K562 (cell line): ENCODE measurements at regions not wholly inside any gene's neighbourhood (a gene's known extent, or its start where the extent isn't known, plus 50 kb on each side); places are given as distances from the start of the nearest gene placed in this dataset.

Experiments
- ATAC-seq: fragments of 200-7000 bp; cut with Tn5 transposase; 3 replicates; pipeline ENCODE4 v1.9.1; 2020; ENCODE audit warnings: moderate library complexity
- BruUV-seq: library from RNA; stranded (reverse); fragments of 400-500 nt; replicated peaks from 2 replicates; lab custom pipeline; 2021; lab: Mats Ljungman, UMichigan
- CTCF ChIA-PET: fragments of 300-600 bp; formaldehyde crosslinking; extraction: SDS; loops from one replicate; lab custom pipeline; 2021; ENCODE audit warnings: low intra/inter-chr PET ratio; lab: Yijun Ruan, JAX
- POLR2A ChIA-PET: fragments of 300-600, 350-650 bp; sonication (Branson Sonifier 250); formaldehyde crosslinking; extraction: SDS; loops from one replicate; lab custom pipeline; 2021; ENCODE audit warnings: antibody characterized with exemption, inconsistent platforms; lab: Yijun Ruan, JAX
- DNase-seq, 4 experiments: peaks; one replicate each; pipeline versions ENCODE4 v3.0.0 to v3.0.0-alpha.2; 2011 to 2018; ENCODE audit warnings: low spot score in 3 of 4, mixed read lengths in 3 of 4; ENCODE audit errors: extremely low read depth in 1 of 4
- FAIRE-seq: peaks from 2 replicates; lab custom pipeline; 2011; peaks lifted over from hg19 to GRCh38; lab: Jason Lieb, UNC
- H2AFZ ChIP-seq: 2 replicates; pipeline ENCODE4 v1.6.0; 2011; ENCODE audit warnings: low read depth, low read length, control low read depth, inconsistent platforms
- H3K27ac ChIP-seq: fragments of 200-600 bp; 3 replicates; pipeline ENCODE4 v1.8.0; 2011; ENCODE audit warnings: low read depth, mild to moderate bottlenecking, control low read depth, inconsistent platforms, low read length, moderate library complexity, mixed read lengths; ENCODE audit errors: extremely low read depth
- H3K27me3 ChIP-seq, 2 experiments: fragments of 300-600 bp in 1 of 2; 2 replicates in 1 of 2; 3 replicates in 1 of 2; pipeline versions ENCODE4 v1.6.0 to v1.8.0; 2011; ENCODE audit warnings: inconsistent platforms in 2 of 2, low read length in 2 of 2, mild to moderate bottlenecking in 1 of 2, mixed read lengths in 1 of 2, moderate library complexity in 1 of 2; ENCODE audit not compliant: control insufficient read depth in 2 of 2, insufficient read depth in 2 of 2
- H3K36me3 ChIP-seq: fragments of 300-600 bp; 3 replicates; pipeline ENCODE4 v1.8.0; 2011; ENCODE audit warnings: mild to moderate bottlenecking, low read length, inconsistent platforms; ENCODE audit not compliant: control insufficient read depth, insufficient read depth
- H3K4me1 ChIP-seq, 2 experiments: fragments of 200-600 bp in 1 of 2; replicated peaks in 1 of 2; 2 replicates in 1 of 2; 3 replicates in 1 of 2; pipeline versions ENCODE4 v1.5.1 to v1.8.0; 2011; ENCODE audit warnings: inconsistent platforms in 2 of 2, low read length in 2 of 2, mild to moderate bottlenecking in 1 of 2, mixed read lengths in 1 of 2, moderate library complexity in 1 of 2; ENCODE audit not compliant: control insufficient read depth in 2 of 2, insufficient read depth in 2 of 2
- H3K4me2 ChIP-seq: 2 replicates; pipeline ENCODE4 v1.6.1; 2011; ENCODE audit warnings: low read length, control low read depth, inconsistent platforms, mixed read lengths; ENCODE audit not compliant: insufficient read depth
- H3K4me3 ChIP-seq: fragments of 200-600 bp; sonication (generic), shearing (Covaris generic); 2 replicates; pipeline ENCODE4 v1.5.1; 2016; ENCODE audit warnings: control low read depth, inconsistent platforms
- H3K79me2 ChIP-seq: fragments of 200-600 bp; 3 replicates; pipeline ENCODE4 v1.8.0; 2011; ENCODE audit warnings: low read length, inconsistent platforms; ENCODE audit not compliant: control insufficient read depth, insufficient read depth
- H3K9ac ChIP-seq, 2 experiments: 2 replicates each; pipeline versions ENCODE4 v1.6.0 to v1.6.1; 2011; ENCODE audit warnings: low read depth in 2 of 2, low read length in 2 of 2, control low read depth in 1 of 2, inconsistent platforms in 1 of 2, mild to moderate bottlenecking in 1 of 2, mixed read lengths in 1 of 2; ENCODE audit not compliant: insufficient read depth in 1 of 2
- H3K9me1 ChIP-seq: one replicate; pipeline ENCODE4 v1.6.0; 2011; ENCODE audit warnings: inconsistent platforms, mild to moderate bottlenecking, low read length, moderate library complexity; ENCODE audit not compliant: control insufficient read depth, insufficient read depth
- H3K9me3 ChIP-seq: replicated peaks from 2 replicates; pipeline ENCODE4 v1.5.1; 2011; ENCODE audit warnings: low read depth, low read length, inconsistent platforms; ENCODE audit not compliant: control insufficient read depth, insufficient read depth
- H4K20me1 ChIP-seq: replicated peaks from 2 replicates; pipeline ENCODE4 v1.6.1; 2011; ENCODE audit warnings: low read length, inconsistent platforms, mixed read lengths; ENCODE audit not compliant: control insufficient read depth, insufficient read depth
- CBFA2T2 ChIP-seq: fragments of 450-650 bp; conservative IDR thresholded peaks from 2 replicates; pipeline ENCODE4 v1.6.1; 2017; ENCODE audit warnings: mild to moderate bottlenecking
- E2F4 ChIP-seq: sonication (generic); formaldehyde crosslinking; IDR thresholded peaks from 2 replicates; pipeline ENCODE4 v1.8.0; 2022; ENCODE audit warnings: mild to moderate bottlenecking, low read depth, missing genetic modification reagents
- FOSL1 ChIP-seq: fragments of 200-800 bp; sonication (Bioruptor generic); conservative IDR thresholded peaks from 2 replicates; pipeline ENCODE4 v1.6.1; 2016; ENCODE audit warnings: missing genetic modification characterization, missing compliant biosample characterization
- HEY1 ChIP-seq: fragments of 250-450 bp; sonication (Bioruptor Pico); IDR thresholded peaks from 2 replicates; pipeline ENCODE4 v1.5.0; 2020; ENCODE audit warnings: mild to moderate bottlenecking, moderate library complexity, borderline replicate concordance
- MAFG ChIP-seq: fragments of 450-650 bp; conservative IDR thresholded peaks from 2 replicates; pipeline ENCODE4 v1.6.1; 2016; ENCODE audit warnings: missing genetic modification characterization, missing compliant biosample characterization
- MEF2A ChIP-seq: IDR thresholded peaks from 2 replicates; pipeline ENCODE4 v1.6.1; 2011; ENCODE audit warnings: low read depth, mild to moderate bottlenecking, low read length, moderate library complexity; ENCODE audit not compliant: control insufficient read depth
- PML ChIP-seq: IDR thresholded peaks from 2 replicates; pipeline ENCODE4 v1.6.1; 2012; ENCODE audit warnings: low read length, inconsistent platforms
- PURB ChIP-seq: sonication (generic); formaldehyde crosslinking; IDR thresholded peaks from 2 replicates; pipeline ENCODE4 v1.9.0; 2021; ENCODE audit warnings: low read depth, mild to moderate bottlenecking, missing genetic modification reagents
- TFE3 ChIP-seq: fragments of 450-650 bp; formaldehyde crosslinking; IDR thresholded peaks from 2 replicates; pipeline ENCODE4 v1.4.0; 2020; ENCODE audit warnings: mild to moderate bottlenecking, mixed read lengths
- TOE1 ChIP-seq, 2 experiments: fragments of 450-650 bp in 1 of 2; sonication (generic) in 1 of 2; formaldehyde crosslinking in 1 of 2; IDR thresholded peaks; 2 replicates each; pipeline versions ENCODE4 v1.7.1 to v1.8.0; 2016 to 2022; ENCODE audit warnings: borderline replicate concordance in 2 of 2, mild to moderate bottlenecking in 2 of 2, antibody characterized with exemption in 1 of 2, inconsistent platforms in 1 of 2, low read depth in 1 of 2, missing genetic modification reagents in 1 of 2, moderate library complexity in 1 of 2
- U2AF1 ChIP-seq: fragments of 200-400 bp; formaldehyde crosslinking; optimal IDR thresholded peaks from 2 replicates; pipeline ENCODE3; 2017; ENCODE audit warnings: mild to moderate bottlenecking, low read depth, low read length, moderate library complexity
- ZBTB49 ChIP-seq: sonication (generic); formaldehyde crosslinking; IDR thresholded peaks from 2 replicates; pipeline ENCODE4 v1.8.0; 2022; ENCODE audit warnings: missing genetic modification reagents, mild to moderate bottlenecking, borderline replicate concordance
- ZNF175 ChIP-seq: fragments of 200-800 bp; sonication (Bioruptor generic); IDR thresholded peaks from 2 replicates; pipeline ENCODE4 v1.6.1; 2016; ENCODE audit warnings: low read depth, mild to moderate bottlenecking, missing genetic modification characterization, missing compliant biosample characterization
- WGBS: fragments of 100-300 bp; shearing (Covaris generic); methylation state at CpG from one replicate; pipeline ENCODE4 v1.1.6; 2016; ENCODE audit warnings: low coverage, mixed read lengths; ENCODE audit not compliant: insufficient coverage; ENCODE audit errors: missing lambda C conversion rate; 5-methylcytosine and 5-hydroxymethylcytosine counted together
- in situ Hi-C: fragments of 300-500 bp; cut with MboI; formaldehyde crosslinking; loops from 4 replicates; pipeline ENCODE4 v1.15.0; 2018; ENCODE audit warnings: inconsistent platforms, mixed read lengths
- intact Hi-C: fragments of 100-400 bp; cut with micrococcal nuclease; formaldehyde crosslinking; loops from 2 replicates; pipeline ENCODE4 v1.14.2; 2022

DNA sequence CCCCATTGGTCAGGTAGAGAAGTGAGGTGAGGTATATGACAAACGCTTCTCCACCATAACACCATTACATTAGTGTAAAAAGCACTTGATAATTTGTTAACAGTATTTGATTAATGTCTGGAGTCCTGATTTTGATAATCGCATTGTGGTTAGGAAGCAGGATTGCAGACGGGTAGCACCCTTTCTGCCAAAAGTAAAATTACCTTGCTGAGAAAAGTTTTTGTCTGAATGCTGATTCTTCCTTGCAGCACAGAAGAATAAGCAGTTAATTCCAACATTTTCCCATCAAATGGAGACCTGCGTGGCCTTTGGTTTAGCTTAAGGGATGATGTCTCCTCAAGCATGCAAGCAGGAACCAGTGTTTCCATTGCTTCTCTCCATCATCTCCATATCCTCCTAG is 1090.2 kb upstream of the TMEM132C start (continued):
- TF ChIP-seq E2F4 (CRISPR knock-in tag) = no peak

- Histone ChIP-seq H3K27ac (no peak overlapping the region), H3K36me3 (no peaks in the 10 kb centered on the region), H3K79me2 (no peaks in the 10 kb centered on the region), H3K4me1 (no peaks in the 10 kb centered on the region), H3K4me3 (no peak overlapping the region), H3K9ac (no peak overlapping the region), H2AFZ (no peak overlapping the region), H4K20me1 (no peaks in the 10 kb centered on the region), H3K27me3 (no peaks in the 10 kb centered on the region), H3K4me2 (no peak overlapping the region), H3K9me1 (no peaks in the 10 kb centered on the region), H3K9me3 (peaks cover 11% of the 10 kb centered on the region)
- whole genome bisulfite sequencing = 49% methylated on average over 5 of the region's 5 CpGs
- ChIA-PET CTCF (no interaction called here), POLR2A (interaction anchor here (1.2 kb wide), 1 partner anchor 9 kb away, joined by 4 read pairs; no protein-coding TSS in a partner anchor)
- intact Hi-C loops (no loop called here), in situ Hi-C loops (no loop called here)
- DNase-seq (no peak), ATAC-seq (no peak), FAIRE-seq (no peak)
- BruUV-seq = no TSS peak
- TF ChIP-seq CBFA2T2 (no peak), HEY1 (no peak), PML (no peak), MAFG (tag) (no peak), ZNF175 (no peak), TOE1 (IDR thresholded peaks at IDR 0.05; ENCODE audit: borderline replicate concordance) (no peak), TOE1 (CRISPR knock-in tag; IDR thresholded peaks at IDR 0.05; ENCODE audit: borderline replicate concordance, low read depth) (no peak), U2AF1 (no peak), FOSL1 (tag) (no peak), PURB (no peak), MEF2A (no peak), TFE3 (CRISPR knock-in tag) (no peak), ZBTB49 (no peak)
These were observed 1088.9 kb upstream of the TMEM132C start for GRCh38 chr12:127178052-127178451.
